Tibial nerve (tissue), 3 donors: ENCODE measurements at regions not wholly inside any gene's neighbourhood (a gene's known extent, or its start where the extent isn't known, plus 50 kb on each side); places are given as distances from the start of the nearest gene placed in this dataset.

Experiments used
- CTCF ChIP-seq, 5 experiments: fragments of 200-600 bp in 3 of 5; fragments of 450-650 bp in 2 of 5; sonication (generic) in 3 of 5; IDR thresholded peaks; one replicate each; pipeline ENCODE4 v1.5.1; 2016 to 2019; ENCODE audit warnings: antibody characterized with exemption in 5 of 5, mild to moderate bottlenecking in 3 of 5, moderate library complexity in 2 of 5
- POLR2A ChIP-seq, 2 donors: fragments of 450-650 bp; IDR thresholded peaks; one replicate each; pipeline ENCODE4 v1.6.1; 2017; ENCODE audit warnings: antibody characterized with exemption in 2 of 2, mild to moderate bottlenecking in 2 of 2, moderate library complexity in 2 of 2

- no peak for TF ChIP-seq CTCF (IDR thresholded peaks at IDR 0.05)
- no peak for TF ChIP-seq POLR2A (IDR thresholded peaks at IDR 0.05)
These were observed 375.7 kb downstream of the TENT5A start for GRCh38 chr6:81376745-81377144.
